Left lung (tissue), 4 donors: ENCODE measurements at regions not wholly inside any gene's neighbourhood (a gene's known extent, or its start where the extent isn't known, plus 50 kb on each side); places are given as distances from the start of the nearest gene placed in this dataset.

Source experiments
- ATAC-seq: fragments of 200-7000 bp; cut with Tn5 transposase; one replicate; pipeline ENCODE4 v1.9.1; 2020; ENCODE audit warnings: moderate library complexity
- DNase-seq, 4 donors: peaks; one replicate each; pipeline ENCODE4 v3.0.0-alpha.2; 2013 to 2020
- H3K27ac ChIP-seq, 2 donors: fragments of 200-600 bp; sonication (generic) in 1 of 2; one replicate each; pipeline versions ENCODE4 v1.5.0 to v1.8.0; 2020 to 2021
- H3K27me3 ChIP-seq, 2 donors: fragments of 200-600 bp; sonication (generic) in 1 of 2; one replicate each; pipeline versions ENCODE4 v1.5.0 to v1.8.0; 2020 to 2021
- H3K36me3 ChIP-seq, 2 donors: fragments of 200-600 bp; sonication (generic) in 1 of 2; one replicate each; pipeline versions ENCODE4 v1.5.0 to v1.8.0; 2020 to 2021
- H3K4me1 ChIP-seq, 2 donors: fragments of 200-600 bp; one replicate each; pipeline ENCODE4 v1.8.0; 2021
- H3K4me3 ChIP-seq, 2 donors: fragments of 200-600 bp; sonication (generic) in 1 of 2; one replicate each; pipeline versions ENCODE4 v1.5.0 to v1.8.0; 2020 to 2021; ENCODE audit warnings: mild to moderate bottlenecking in 1 of 2
- H3K9me3 ChIP-seq, 2 donors: fragments of 200-600 bp; sonication (generic) in 1 of 2; one replicate each; pipeline versions ENCODE4 v1.5.0 to v1.8.0; 2020 to 2021
- intact Hi-C, 2 donors: fragments of 100-400 bp; cut with DNase I; formaldehyde crosslinking; loops; one replicate each; pipeline versions ENCODE4 v1.11.2 to v1.14.2; 2022
- TF ChIP-seq, protein P1 (sequence below), 2 donors: fragments of 200-600 bp; sonication (generic) in 1 of 2; IDR thresholded peaks; one replicate each; pipeline versions ENCODE4 v1.5.0 to v1.8.0; 2021; ENCODE audit warnings: antibody characterized with exemption in 2 of 2
- donor health status: DM: no; HTN: yes; CAD: no.
- donor health status: DM: no; HTN: no; CAD: no.

DNA sequence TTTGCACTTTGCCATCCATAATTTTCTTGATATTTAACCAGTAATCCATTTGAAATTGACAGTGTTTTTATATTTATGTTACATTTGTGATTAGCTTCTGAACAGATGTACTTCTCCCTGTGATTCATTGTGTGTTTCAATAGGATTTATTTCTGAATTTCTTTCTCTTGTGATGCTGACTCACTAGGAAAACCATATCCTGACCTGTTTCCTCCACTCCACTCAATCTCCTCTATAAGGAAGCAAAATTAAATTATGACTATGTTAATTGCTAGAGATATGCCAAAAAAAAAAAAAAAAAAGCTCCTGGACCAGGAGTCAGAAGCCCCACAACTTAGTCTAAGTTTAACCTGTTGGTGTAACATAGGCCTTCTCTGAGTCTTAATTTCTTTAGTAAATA, 614.6 kb upstream of the SPRY2 start:
- H3K4me3 ChIP-seq, result no peak overlapping the region
- no peak for DNase-seq
- TF ChIP-seq, protein P1, sequence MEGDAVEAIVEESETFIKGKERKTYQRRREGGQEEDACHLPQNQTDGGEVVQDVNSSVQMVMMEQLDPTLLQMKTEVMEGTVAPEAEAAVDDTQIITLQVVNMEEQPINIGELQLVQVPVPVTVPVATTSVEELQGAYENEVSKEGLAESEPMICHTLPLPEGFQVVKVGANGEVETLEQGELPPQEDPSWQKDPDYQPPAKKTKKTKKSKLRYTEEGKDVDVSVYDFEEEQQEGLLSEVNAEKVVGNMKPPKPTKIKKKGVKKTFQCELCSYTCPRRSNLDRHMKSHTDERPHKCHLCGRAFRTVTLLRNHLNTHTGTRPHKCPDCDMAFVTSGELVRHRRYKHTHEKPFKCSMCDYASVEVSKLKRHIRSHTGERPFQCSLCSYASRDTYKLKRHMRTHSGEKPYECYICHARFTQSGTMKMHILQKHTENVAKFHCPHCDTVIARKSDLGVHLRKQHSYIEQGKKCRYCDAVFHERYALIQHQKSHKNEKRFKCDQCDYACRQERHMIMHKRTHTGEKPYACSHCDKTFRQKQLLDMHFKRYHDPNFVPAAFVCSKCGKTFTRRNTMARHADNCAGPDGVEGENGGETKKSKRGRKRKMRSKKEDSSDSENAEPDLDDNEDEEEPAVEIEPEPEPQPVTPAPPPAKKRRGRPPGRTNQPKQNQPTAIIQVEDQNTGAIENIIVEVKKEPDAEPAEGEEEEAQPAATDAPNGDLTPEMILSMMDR (IDR thresholded peaks at IDR 0.05), result no peak
- H3K4me1 ChIP-seq, result no peaks in the 10 kb centered on the region
- H3K9me3 ChIP-seq, result no peaks in the 10 kb centered on the region
- no peak overlapping the region for H3K27ac ChIP-seq
- no peak for ATAC-seq
- H3K27me3 ChIP-seq, result no peaks in the 10 kb centered on the region
- intact Hi-C loops, result no loop called here
- H3K36me3 ChIP-seq, result no peaks in the 10 kb centered on the region

GRCh38 chr13:80952158-80952557, 611.2 kb upstream of the SPRY2 start:
- TF ChIP-seq, protein P1 (IDR thresholded peaks at IDR 0.05), result no peak
- DNase-seq, result no peak
- ATAC-seq, result no peak
- Histone ChIP-seq H3K4me3 (no peak overlapping the region), H3K27ac (no peak overlapping the region), H3K27me3 (no peaks in the 10 kb centered on the region), H3K36me3 (no peaks in the 10 kb centered on the region), H3K4me1 (no peaks in the 10 kb centered on the region), H3K9me3 (no peaks in the 10 kb centered on the region)
- intact Hi-C loops, result no loop called here

GRCh38 chr13:80946008-80946802, 605.3 kb upstream of the SPRY2 start:
- Histone ChIP-seq H3K27me3 (no peaks in the 10 kb centered on the region), H3K4me3 (no peak overlapping the region), H3K4me1 (no peaks in the 10 kb centered on the region), H3K27ac (no peak overlapping the region), H3K9me3 (peaks cover 0 to 1% of the 10 kb centered on the region in 2 donors), H3K36me3 (no peaks in the 10 kb centered on the region)
- intact Hi-C loops, result no loop called here
- ATAC-seq, result no peak
- DNase-seq, result no peak
- TF ChIP-seq, protein P1 (IDR thresholded peaks at IDR 0.05), result no peak

DNA sequence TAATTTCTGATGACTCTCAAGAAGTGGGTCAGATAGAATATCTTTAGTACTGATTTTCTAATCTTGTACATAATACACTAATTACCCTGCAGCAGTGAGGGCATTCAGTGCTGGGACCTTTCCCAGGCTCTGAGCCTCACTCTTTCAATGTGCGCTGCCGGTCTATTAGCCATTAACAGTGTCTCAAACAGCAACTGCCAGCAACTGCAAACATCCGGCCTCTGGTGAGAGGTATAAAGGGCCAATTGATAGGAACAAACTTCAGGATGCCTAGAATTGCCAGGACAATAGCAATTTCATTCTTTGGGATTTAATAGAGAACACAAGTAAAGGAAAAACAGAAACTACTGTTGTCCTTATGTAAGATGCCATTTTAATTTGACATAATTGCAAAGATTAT, 604.4 kb upstream of the SPRY2 start:
- Histone ChIP-seq H3K4me1 (no peaks in the 10 kb centered on the region), H3K4me3 (no peak overlapping the region), H3K27me3 (no peaks in the 10 kb centered on the region), H3K9me3 (peaks cover 0 to 1% of the 10 kb centered on the region in 2 donors), H3K27ac (no peak overlapping the region), H3K36me3 (no peaks in the 10 kb centered on the region)
- intact Hi-C loops, result no loop called here
- TF ChIP-seq, protein P1 (IDR thresholded peaks at IDR 0.05), result no peak
- ATAC-seq, result no peak
- peak in 1 of 4 donors; percentile 21 for DNase-seq

DNA sequence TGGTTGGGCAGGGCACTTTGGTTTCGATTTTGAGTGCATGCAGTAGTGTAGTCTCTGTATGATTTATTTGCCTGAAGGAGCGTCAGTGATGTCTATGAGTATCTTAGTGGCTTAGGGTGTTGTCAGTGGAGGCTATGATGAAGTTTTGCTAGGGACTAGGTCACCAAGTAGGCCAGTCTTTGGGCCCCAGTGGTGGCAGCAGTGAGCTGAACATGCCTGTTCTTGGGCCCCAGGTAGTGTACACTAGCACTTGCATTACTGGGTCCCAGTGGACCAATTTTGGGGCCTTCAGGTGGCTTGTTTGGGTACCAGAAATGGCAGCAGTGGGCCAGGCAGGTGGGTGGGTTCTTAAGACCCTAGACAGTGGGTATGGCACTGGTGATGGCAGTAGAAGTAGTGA, 598.7 kb upstream of the SPRY2 start:
- Histone ChIP-seq H3K4me1 (no peaks in the 10 kb centered on the region), H3K4me3 (no peak overlapping the region), H3K27ac (no peak overlapping the region), H3K9me3 (peaks cover 0 to 1% of the 10 kb centered on the region in 2 donors), H3K36me3 (no peaks in the 10 kb centered on the region), H3K27me3 (no peaks in the 10 kb centered on the region)
- ATAC-seq (no peak), DNase-seq (no peak)
- intact Hi-C loops, result no loop called here
- TF ChIP-seq, protein P1 (IDR thresholded peaks at IDR 0.05), result no peak
